HG03159 (cell line): ENCODE measurements at regions not wholly inside any gene's neighbourhood (a gene's known extent, or its start where the extent isn't known, plus 50 kb on each side); places are given as distances from the start of the nearest gene placed in this dataset.

ENCODE experiments used
- ATAC-seq: cut with Tn5 transposase; IDR thresholded peaks from one replicate; pipeline ENCODE4 v1.9.1; 2021; ENCODE audit warnings: mild to moderate bottlenecking, moderate library complexity; ENCODE audit not compliant: unreplicated experiment

DNA sequence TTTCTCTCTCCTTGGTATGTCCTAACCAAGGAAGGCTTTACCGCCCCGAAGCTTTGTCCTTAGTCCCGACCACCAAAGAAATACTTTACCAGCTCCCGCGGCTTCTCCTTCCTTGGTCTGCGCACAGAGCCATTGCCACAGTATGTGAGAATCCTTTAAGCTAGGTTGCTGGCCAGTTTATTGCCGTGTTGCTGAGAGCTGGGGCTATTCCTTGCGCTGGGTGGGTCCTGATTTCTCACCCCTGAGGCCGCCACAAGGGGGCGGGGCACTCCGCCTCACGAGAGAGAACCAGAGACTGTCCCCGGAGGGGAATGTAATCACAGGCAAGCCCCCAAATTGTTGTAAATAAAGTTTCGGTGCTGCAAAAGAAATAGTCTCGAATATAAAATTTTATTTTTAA is 331.0 kb upstream of the PCDH10 start:
- no peak for ATAC-seq

DNA sequence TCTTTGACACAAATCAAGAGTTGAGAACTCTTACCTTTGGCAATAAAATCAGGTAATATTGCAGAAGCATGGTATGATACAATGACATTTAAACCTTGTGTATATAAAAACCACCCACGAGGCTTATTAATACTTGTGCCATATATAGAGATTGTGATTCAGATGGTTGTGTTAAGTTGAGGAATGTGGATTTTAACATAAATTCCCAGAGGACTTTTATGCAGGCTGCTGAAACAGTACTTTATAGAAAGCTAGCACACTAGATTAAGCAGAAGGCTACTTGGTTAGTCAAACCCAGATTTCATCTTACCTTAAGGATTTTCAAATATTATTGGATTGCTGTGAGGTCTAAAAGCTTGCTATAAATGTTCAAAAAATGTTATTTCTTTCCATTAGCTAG is 325.7 kb upstream of the PCDH10 start:
- ATAC-seq, result no peak

DNA sequence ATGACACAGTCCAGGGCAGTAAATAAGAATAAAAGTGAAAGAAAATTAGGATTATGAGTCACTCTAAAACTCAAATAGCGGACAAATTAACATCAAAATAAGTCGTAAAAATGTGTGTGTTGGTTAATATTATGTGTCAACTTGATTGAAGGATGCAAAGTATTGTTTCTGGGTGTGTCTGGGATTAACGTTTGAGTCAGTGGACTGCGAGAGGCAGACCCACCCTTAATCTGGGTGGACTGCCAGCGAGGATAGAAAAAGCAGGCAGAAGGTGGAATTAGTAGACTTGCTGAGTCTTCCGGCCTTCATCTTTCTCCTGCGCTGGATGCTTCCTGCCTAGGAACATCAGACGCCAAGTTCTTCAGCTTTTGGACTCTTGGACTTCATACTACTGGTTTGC is 324.3 kb upstream of the PCDH10 start:
- ATAC-seq, result no peak

DNA sequence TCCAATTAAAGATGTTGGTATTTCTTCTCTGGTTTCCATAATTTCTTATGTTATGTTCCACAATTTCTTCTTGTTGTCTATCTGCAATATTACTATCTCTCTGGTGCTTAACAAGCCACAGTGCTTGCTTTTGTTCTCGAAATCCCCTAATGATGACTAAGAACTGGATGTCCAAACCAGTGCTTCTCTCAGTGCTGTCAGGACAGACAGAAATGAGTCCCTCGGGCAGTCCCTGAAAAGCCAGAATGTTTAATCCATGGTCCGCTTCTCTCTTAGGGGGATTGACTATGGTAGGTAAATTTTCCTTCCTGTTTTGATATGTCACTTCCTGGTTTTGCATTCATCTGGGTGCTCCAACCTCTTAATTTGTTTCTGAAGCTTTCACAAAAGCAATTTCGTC is 321.6 kb upstream of the PCDH10 start:
- peak; percentile 56 for ATAC-seq

DNA sequence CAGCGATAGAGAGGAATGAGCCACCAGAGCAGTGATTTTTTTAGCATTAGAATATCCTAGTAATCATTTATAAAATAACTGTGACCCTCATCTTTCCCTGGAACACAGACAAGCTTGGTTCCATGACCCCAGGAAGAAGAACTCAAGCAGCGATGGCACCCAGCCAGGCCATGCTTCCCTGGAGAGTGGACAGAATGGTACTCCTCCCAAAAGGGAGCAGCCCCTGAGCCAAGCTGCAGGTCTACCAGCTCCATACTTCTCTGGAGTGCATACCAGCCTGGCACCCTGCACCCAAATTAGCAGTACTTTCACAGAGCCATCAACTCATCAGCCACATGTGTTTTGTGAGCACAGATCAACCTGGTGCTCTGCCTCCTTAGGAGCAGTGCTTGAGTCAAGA is 310.9 kb upstream of the PCDH10 start:
- no peak for ATAC-seq

DNA sequence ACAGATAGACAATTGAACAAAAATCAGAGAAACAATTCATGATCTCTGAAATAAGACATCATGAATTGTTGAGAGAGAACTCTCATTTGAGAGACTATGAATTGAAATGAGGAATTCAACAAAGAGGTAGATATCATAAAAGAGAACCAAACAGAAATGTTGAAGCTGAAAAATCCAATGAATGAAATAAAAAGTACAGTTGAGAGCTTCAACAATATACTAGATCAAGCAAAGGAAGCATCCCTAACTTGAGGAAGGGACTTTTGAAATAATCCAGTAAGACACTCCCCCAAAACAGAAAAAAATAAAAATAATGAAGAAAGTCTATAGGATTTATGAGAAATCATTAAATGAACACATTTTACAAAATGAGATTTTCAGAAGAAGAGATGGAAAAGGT is 310.0 kb upstream of the PCDH10 start:
- no peak for ATAC-seq

DNA sequence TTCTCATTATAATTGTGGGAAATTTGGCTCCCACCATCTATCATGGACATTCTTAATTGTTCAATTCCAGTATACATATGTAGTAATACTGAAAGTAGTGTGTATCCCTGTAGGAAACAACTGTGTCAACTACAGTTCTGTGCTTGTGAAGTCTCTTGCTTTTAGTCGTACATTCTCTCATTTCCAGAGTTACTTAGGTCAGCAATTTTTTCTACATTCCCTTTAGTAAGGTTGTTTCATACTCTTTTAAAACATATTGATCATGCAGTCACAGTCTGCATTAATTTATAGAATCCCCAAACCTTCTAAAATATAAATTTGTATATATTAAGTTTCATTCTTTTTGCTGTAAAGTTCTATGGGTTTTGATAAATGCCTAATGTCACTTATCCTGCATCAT is 289.2 kb upstream of the PCDH10 start:
- ATAC-seq, result no peak

DNA sequence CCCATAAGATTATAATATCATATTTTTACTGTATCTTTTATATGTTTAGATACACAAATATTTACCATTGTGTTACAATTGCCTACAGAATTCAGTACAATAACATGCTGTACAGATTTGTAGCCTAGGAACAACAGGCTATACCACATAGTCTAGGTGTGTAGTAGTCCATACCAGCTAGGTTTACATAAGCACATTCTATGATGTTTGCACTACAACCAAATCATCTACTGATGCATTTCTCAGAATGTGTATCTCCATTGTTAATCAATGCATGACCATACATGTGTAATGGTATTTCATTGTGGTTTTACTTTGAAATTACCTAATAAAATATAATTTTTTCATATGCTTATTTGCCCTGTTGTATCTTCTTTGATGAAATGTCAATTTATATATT is 288.1 kb upstream of the PCDH10 start:
- ATAC-seq, result no peak

DNA sequence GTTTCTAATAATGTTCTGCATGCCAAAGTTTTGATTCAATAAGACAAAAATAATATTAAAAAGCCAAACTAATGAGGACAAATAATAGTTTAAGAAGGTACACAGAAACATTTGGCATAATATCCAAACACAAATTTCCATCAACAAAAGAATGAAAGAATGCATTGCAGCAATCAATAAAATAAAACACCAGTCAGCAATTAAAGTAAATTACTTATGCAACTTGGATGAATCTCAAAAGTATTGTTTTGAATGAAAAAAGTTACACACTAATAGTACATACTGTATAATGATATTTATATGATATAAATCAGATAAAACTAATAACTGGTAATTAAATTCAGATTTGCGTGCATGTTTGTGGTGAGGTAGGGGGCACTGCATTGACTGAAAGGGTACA is 285.5 kb upstream of the PCDH10 start:
- ATAC-seq, result no peak

DNA sequence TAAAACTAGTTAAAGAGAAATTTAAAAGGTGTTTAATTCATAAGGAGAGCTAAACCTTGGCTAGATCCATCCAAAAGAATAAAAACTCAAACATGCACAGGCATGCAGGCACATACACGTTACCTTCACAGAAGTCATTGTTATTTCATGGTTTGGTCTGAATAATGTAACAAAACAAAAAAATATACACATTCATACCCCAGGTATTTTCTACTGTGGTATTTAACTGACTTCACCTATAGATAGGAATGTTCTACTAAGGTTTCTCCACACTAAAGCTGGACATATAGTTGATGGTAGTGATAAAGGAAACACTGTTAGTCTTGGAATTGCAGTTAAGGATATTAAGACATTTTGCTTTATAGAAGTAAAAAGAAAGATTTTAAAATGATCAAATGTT is 283.6 kb upstream of the PCDH10 start:
- ATAC-seq, result no peak

DNA sequence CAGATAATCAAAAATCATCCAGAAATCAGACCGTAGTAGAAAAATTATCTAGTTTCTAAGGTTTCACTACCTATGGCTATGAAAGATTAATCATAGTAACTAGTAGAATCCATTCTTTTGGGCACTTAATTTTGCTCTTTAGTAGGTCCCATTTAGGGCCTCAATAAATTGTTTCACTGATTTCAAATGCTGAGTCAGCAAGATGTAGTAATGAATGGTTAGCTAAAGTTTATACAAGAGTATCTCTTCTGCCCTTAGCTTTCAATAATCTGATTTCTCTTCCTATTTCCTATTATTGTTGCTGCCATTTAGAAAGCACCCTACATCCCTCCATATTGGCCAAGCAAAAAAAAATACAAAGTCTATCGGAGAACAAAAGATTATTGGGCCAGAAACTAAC is 283.2 kb upstream of the PCDH10 start:
- ATAC-seq, result no peak

DNA sequence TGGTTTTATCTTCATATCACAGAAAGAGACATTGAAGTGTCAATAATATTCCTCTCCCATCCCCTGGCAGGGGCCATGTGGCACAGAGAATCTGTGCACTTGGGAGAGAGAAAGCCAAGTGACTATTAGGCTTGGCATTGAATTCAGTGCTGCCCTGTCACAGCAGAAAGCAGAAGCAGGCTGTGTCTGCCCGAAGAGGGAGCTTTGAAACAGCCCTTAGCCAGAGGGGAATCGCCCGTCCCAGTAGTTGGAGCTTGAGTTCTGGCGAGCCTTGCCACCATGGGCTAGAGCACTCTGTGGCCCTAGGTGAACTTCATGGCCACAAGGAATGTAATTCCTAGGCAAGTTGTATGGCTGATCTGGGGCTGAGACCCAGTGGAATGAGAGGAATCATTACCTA is 282.5 kb upstream of the PCDH10 start:
- ATAC-seq, result no peak

DNA sequence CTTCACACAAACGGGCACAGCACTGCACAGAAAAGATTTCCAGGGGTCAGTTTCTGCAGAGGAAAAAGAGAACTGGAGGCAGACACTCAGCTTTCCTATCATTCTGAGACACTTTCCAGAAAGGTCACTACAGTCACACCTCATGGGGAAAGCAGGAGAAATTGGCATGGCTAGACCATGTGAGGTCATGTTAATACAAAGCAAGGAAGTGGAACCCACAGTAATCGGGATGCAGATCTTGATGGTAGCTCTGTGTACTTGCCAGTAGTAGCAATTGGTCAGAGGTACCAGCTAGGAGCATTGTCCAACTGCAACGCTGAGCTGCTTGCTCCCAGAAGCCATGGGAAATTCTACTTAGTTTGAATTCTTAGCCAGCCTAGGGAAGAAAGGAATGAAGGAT is 255.3 kb upstream of the PCDH10 start:
- ATAC-seq, result no peak

DNA sequence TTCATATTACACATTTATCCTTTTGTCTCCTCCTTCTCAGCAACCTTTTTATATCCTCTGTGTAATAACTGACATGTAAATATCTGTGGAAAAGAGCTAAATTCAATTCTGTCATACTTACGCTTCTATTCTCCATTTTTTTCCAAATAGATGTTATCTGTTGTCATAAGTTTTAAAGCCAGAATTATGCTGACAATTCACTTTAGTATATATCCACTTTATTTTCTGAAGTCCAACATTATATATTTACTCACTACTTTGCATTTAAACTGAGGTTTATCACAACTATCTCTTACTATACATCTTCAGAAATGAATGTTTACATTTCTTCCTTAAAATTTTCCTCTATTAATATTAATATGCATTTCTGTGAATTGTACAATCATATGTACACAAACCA is 247.9 kb upstream of the PCDH10 start:
- no peak for ATAC-seq

DNA sequence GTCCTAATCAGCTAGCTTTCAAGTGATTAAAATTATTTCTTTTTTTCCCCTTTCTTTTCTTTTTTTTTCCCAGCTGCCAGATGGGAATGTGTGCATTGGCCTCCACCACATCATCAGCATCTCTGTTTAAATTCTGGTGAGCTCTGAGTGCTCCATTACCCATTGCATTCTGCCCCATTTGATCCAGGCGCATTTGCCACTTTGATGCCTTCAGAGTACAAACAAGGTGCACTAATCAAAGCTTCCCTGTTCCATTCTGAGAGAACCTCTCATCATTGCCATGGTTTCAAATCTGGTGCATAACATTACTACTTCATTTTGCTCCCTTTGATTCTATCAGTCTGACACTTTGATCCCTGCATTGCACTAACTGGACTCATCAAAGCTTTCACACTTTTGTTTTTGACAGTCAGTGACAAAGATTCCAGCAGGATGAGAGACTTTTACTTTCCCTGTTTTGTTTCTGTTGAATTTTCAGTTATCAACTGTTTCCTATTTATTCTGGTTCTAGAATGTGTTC is 238.8 kb upstream of the PCDH10 start:
- ATAC-seq, result no peak

DNA sequence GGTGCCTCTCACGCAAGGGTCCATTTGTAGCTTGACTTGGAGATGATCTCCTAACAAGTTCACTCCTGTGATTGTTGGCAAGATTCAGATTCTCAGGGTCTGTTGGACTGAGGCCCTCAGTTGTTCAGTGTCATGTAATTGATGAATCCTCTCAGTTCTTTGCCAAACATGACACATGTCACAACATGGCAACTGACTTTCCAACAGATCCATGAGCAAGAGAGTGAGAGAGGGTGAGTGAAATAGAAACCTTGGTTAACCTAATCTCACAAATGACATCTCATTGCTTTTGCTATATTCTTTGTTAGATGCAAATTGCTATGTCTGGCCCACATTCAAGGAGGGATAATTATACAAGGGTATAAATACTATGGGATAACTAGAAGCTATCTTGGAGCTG is 231.0 kb upstream of the PCDH10 start:
- ATAC-seq, result no peak

DNA sequence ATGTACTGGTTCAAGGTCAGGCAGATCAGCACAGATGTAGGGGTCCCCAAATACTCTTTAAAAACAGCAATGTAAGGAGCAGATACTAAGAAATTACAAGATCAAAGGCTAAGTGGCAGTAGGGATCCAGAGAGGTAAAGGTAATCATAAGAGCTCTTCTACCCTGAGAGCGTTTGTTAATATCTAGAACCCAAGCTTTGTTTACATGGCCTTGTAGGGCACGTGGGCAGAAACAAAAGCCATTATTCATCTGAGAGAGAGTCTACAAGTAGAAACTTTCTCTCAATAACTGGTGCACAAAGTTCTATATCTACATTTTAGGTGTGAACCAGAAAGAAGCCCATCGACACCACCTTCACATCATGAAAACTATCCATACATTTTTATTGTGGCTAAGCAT is 225.6 kb upstream of the PCDH10 start:
- no peak for ATAC-seq

DNA sequence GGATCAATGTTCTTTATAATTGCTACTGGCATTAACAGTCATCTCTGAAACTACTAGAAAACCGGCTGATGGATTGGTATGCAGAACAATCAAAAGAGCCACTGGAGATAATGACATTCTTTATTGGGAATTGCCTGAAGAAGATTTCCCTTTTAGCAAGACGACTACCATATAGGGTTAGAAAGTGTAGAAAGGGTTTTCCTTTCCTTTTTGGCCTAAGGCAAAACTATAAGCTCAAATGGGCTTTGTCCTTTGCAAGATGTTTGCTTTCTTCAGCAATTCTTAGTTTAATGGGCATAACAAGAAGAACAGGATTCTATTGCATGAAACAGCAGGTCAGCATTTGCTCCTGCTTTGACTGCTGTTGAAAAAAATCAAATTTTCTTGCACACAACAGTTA is 214.2 kb upstream of the PCDH10 start:
- no peak for ATAC-seq

DNA sequence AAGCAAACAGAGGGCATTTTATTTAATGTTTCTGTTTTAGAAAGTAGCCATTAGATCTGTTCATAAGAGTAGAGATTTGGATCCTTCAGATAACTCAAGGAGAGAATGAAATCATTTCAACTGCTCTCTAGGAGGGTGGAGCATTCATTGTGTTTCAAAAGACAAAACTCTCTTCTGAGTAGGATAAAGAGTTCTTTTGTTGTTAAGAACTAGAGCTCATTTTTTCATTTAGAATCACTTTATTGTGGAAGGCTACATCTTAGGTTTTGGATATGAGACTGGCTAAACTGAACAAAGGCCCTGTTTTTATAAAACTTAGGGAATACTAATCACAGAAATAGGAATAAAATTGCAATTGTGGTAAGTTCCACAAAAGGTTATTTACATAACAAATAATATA is 193.9 kb upstream of the PCDH10 start:
- no peak for ATAC-seq

DNA sequence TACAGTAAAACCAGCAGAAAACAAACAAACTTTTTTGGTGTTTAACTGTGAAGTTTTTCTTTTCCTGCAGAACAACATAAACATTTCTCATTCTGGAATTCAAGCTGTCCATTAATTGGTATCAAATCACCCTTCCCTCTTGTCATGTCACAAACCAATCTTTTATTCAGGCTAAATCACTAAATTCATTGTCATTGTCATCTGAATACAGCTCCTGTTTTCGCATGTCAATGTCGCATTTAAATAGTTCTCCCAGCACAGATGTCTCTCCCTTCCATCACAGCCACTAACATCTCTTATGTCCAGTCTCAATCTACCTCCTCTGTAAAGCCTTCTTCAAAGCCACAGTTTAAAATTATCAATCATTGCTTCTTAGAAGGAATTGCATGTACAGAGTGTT is 192.1 kb upstream of the PCDH10 start:
- ATAC-seq, result no peak

DNA sequence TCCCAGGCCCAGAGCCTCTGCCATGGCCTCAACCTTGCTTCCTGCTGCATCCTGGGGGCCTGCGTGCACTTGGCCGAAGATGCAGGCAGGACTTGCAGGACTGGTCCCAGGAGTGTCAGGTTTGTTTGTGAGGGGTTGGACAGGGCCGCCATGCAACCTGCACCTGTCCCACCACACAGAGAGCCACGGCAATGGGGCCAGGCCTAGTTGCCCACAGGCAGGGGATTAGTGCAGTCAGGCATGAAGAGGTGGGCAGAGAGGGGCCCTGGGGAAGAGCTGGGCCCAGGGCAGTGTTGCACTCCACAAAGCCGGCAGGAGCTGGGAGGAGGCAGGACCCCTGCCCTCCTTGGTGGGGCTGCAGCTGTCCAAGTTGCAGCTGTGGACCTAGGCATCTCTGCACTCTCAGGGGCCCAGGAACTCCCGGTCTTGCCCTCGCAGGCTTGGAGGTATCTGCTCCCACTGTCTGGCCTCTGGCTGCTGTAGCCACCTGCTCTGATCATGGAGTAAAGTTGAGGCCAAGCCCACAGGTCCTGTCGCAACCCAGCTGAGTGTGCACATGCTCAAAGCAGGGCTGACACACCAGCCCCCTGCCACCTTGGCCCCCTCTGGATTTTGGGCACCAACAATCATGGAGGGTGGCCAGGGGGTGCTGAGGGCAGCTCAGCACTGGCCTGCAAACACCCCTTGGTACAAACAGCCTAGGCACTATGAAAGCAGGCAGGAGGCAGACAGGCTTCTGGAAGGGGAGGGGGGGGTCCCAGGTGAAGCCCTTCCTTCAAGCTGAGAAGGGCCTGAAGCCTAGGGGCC is 190.4 kb upstream of the PCDH10 start:
- no peak for ATAC-seq

DNA sequence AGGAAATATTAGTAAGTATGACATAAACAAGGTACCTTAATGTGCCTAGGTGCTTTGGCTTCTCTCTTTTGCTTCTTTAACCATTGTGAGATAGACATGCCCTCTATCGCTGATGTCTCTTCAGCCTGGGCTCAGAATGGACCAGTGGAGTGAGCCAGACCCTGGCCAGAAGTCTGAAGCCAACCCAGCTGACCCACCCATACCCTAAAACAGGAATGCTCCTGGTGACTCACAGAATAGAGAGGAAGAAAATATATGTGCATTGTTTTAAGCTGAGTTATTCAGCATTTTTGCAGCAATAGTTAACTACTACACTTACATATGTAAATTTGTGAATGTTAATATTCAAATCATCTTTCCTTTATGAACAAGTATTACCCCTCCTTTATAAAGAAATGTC is 167.5 kb upstream of the PCDH10 start:
- no peak for ATAC-seq

DNA sequence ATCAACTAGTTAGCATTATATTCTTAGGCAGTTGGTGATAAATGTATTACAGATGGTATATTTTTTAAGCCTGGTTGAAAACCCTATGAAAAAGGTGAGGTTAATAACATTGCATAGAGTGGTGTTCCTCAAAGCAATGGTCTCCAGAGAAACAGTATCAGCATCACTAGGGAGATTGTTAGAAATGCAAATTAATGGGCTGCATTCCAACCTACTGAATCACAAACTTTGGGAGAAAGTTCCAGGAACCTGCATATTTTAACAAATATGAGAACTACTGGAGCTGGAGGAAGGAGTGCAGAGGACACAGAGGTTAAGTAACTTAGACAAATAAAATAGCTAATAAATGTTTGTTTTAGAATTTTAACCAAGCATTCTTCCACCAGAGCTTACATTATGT is 166.9 kb upstream of the PCDH10 start:
- ATAC-seq, result no peak
